ENCODE measurements at regions not wholly inside any gene's neighbourhood (a gene's known extent, or its start where the extent isn't known, plus 50 kb on each side); places are given as distances from the start of the nearest gene placed in this dataset.
"Not testable (repeated sequence)": the region's sequence is repeated elsewhere in the genome, so short reads cannot be mapped to it uniquely, and the experiment has no call there.

- ATAC-seq, result no peak
- intact Hi-C loops (cut with DNase I), result no loop called here
- WGBS (ENCODE audit: insufficient coverage, low coverage, low lambda C conversion rate, missing lambda C conversion rate), result 42% methylated on average over 3 of the region's 3 CpGs
These were observed 544.0 kb upstream of the AMOT start for GRCh38 chrX:113384628-113385027.

GRCh38 chrX:113373421-113373820 is 532.8 kb upstream of the AMOT start:
- H3K36me3 ChIP-seq; H3K4me3 ChIP-seq; ATAC-seq; H3K9me3 ChIP-seq; H3K27me3 ChIP-seq; H3K4me1 ChIP-seq; DNase-seq; intact Hi-C loops (cut with DNase I); H3K27ac ChIP-seq: not testable (repeated sequence)
- 47% methylated on average over 3 of the region's 3 CpGs for WGBS (ENCODE audit: insufficient coverage, low coverage, low lambda C conversion rate, missing lambda C conversion rate)

More at GRCh38 chrX:113384628-113385027, 544.0 kb upstream of the AMOT start:
- Histone ChIP-seq H3K27ac (no peak overlapping the region), H3K4me1 (no peaks in the 10 kb centered on the region), H3K27me3 (no peaks in the 10 kb centered on the region), H3K9me3 (no peaks in the 10 kb centered on the region), H3K4me3 (no peak overlapping the region), H3K36me3 (no peaks in the 10 kb centered on the region)
- no peak for DNase-seq
- TF ChIP-seq CTCF (IDR thresholded peaks at IDR 0.05) (no peak), POLR2A (IDR thresholded peaks at IDR 0.05) (no peak)

GRCh38 chrX:113370006-113370405 is 529.4 kb upstream of the AMOT start:
- no peaks in the 10 kb centered on the region for H3K4me1 ChIP-seq
- no peak overlapping the region for H3K4me3 ChIP-seq
- TF ChIP-seq CTCF (IDR thresholded peaks at IDR 0.05) (no peak), POLR2A (IDR thresholded peaks at IDR 0.05) (no peak)
- WGBS (ENCODE audit: insufficient coverage, low coverage, low lambda C conversion rate, missing lambda C conversion rate), result 46% methylated on average over 4 of the region's 7 CpGs
- no peaks in the 10 kb centered on the region for H3K36me3 ChIP-seq
- H3K27me3 ChIP-seq, result no peaks in the 10 kb centered on the region
- H3K27ac ChIP-seq, result no peak overlapping the region
- DNase-seq, result no peak
- H3K9me3 ChIP-seq, result no peaks in the 10 kb centered on the region
- intact Hi-C loops (cut with DNase I), result no loop called here
- no peak for ATAC-seq

GRCh38 chrX:113369056-113369455 is 528.4 kb upstream of the AMOT start:
- H3K27me3 ChIP-seq, result no peaks in the 10 kb centered on the region
- no peaks in the 10 kb centered on the region for H3K9me3 ChIP-seq
- H3K36me3 ChIP-seq, result no peaks in the 10 kb centered on the region
- H3K4me1 ChIP-seq, result no peaks in the 10 kb centered on the region
- H3K4me3 ChIP-seq, result no peak overlapping the region
- H3K27ac ChIP-seq, result no peak overlapping the region
- 20% methylated on average over 3 of the region's 3 CpGs for WGBS (ENCODE audit: insufficient coverage, low coverage, low lambda C conversion rate, missing lambda C conversion rate)
- DNase-seq (no peak), ATAC-seq (no peak)
- intact Hi-C loops (cut with DNase I), result no loop called here
- TF ChIP-seq POLR2A (IDR thresholded peaks at IDR 0.05) (no peak), CTCF (IDR thresholded peaks at IDR 0.05) (no peak)

- Histone ChIP-seq H3K4me3 (no peak overlapping the region), H3K27me3 (peaks cover 0 to 6% of the 10 kb centered on the region in 2 donors), H3K4me1 (no peaks in the 10 kb centered on the region), H3K9me3 (no peaks in the 10 kb centered on the region), H3K36me3 (no peaks in the 10 kb centered on the region), H3K27ac (no peak overlapping the region)
- ATAC-seq (no peak), DNase-seq (no peak)
- no peak for TF ChIP-seq CTCF (IDR thresholded peaks at IDR 0.05)
- TF ChIP-seq POLR2A (IDR thresholded peaks at IDR 0.05), result no peak
- intact Hi-C loops (cut with DNase I), result no loop called here
- WGBS (ENCODE audit: insufficient coverage, low coverage, low lambda C conversion rate, missing lambda C conversion rate), result 13% methylated on average over 1 of the region's 9 CpGs
These were observed 512.5 kb upstream of the AMOT start for GRCh38 chrX:113353134-113353533.

Data from right lobe of liver (tissue), 6 donors.